AG10803 (cell line): ENCODE measurements at regions not wholly inside any gene's neighbourhood (a gene's known extent, or its start where the extent isn't known, plus 50 kb on each side); places are given as distances from the start of the nearest gene placed in this dataset.
A peak's percentile ranks its signal among the peaks of the same experiment; 100 is the strongest.

Source experiments
- DNase-seq: peaks from one replicate; pipeline ENCODE4 v3.0.0; 2010; ENCODE audit warnings: low read depth
- H3K4me3 ChIP-seq: 2 replicates; pipeline ENCODE4 v1.5.1; 2011; ENCODE audit warnings: mild to moderate bottlenecking, low read length, control low read depth
- CTCF ChIP-seq: conservative IDR thresholded peaks from 2 replicates; pipeline ENCODE4 v1.5.1; 2011; ENCODE audit warnings: mild to moderate bottlenecking, low read length, control low read depth, inconsistent platforms

DNA sequence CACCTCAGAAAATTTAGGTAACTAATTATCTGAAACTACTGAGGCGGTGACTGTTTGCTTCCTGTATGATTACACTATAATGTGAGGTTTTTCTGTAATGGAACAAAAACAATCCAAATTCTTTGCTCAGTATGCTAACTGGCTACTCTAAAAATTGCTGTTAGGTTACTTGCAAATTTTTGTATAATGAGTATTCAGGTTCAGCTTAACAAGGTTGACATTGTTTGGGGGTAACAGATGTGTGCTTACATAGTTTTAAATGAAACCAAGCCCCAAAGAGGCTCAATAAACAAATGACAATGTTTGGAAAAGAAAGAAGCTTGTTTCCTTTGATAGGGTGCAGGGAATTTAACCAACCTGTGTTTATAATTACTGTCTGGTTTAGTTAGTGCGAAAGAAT is 414.5 kb upstream of the MDFIC2 start:
- TF ChIP-seq CTCF: no peak
- DNase-seq: peak; percentile 68

GRCh38 chr3:70726096-70726938 is 413.9 kb upstream of the MDFIC2 start:
- TF ChIP-seq CTCF: no peak
- H3K4me3 ChIP-seq: no peak overlapping the region
- DNase-seq: no peak

More for the DNA sequence above, 414.5 kb upstream of the MDFIC2 start:
- H3K4me3 ChIP-seq: no peak overlapping the region

DNA sequence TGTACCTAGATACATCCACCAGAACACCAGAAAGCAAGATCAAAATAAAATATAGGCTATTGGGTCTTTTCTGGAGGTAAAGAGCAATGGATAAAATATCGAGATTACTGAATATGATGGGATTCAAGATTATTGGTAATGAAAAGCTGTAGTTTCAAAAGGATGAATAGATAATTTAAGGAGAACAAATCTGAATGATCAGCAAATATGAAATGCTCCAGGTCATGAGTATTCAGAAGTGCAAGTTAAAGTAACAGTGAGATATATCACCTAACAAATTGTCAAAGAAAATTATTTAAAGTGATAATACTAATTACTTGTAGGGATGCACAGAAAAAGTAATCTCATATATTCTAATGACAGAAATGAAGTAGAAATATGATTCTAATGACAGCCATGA is 409.6 kb upstream of the MDFIC2 start:
- DNase-seq: no peak
- no peak overlapping the region for H3K4me3 ChIP-seq
- no peak for TF ChIP-seq CTCF

GRCh38 chr3:70716832-70717231 is 404.4 kb upstream of the MDFIC2 start:
- peak; percentile 69 for TF ChIP-seq CTCF
- DNase-seq: peak; percentile 59
- H3K4me3 ChIP-seq: no peak overlapping the region

- DNase-seq: no peak
- no peak overlapping the region for H3K4me3 ChIP-seq
- TF ChIP-seq CTCF: no peak
Measured at GRCh38 chr3:70712449-70713082, 400.1 kb upstream of the MDFIC2 start.

GRCh38 chr3:70703305-70704102 is 391.1 kb upstream of the MDFIC2 start:
- no peak overlapping the region for H3K4me3 ChIP-seq
- TF ChIP-seq CTCF: no peak
- DNase-seq: no peak
